Common myeloid progenitor, CD34-positive (primary cell): ENCODE measurements at regions not wholly inside any gene's neighbourhood (a gene's known extent, or its start where the extent isn't known, plus 50 kb on each side); places are given as distances from the start of the nearest gene placed in this dataset.

ENCODE experiments used
- CTCF ChIA-PET: fragments of 350-600 bp; sonication (Branson Sonifier 250); formaldehyde crosslinking; loops from one replicate; lab custom pipeline; 2021; ENCODE audit warnings: antibody characterized with exemption; lab: Charles Lee
- POLR2A ChIA-PET: fragments of 350-600 bp; sonication (Branson Sonifier 250); formaldehyde crosslinking; loops from one replicate; lab custom pipeline; 2021; ENCODE audit warnings: antibody characterized with exemption; lab: Charles Lee
- DNase-seq, 3 donors: peaks; one replicate each; pipeline versions ENCODE4 v3.0.0 to v3.0.0-alpha.2; 2013
- H3K27ac ChIP-seq, 2 experiments: 1 replicate in 1 of 2; 2 replicates in 1 of 2; pipeline ENCODE4 v1.7.0; 2013; ENCODE audit warnings: inconsistent platforms in 2 of 2, low read length in 2 of 2, mild to moderate bottlenecking in 2 of 2, low read depth in 1 of 2, moderate library complexity in 1 of 2; ENCODE audit not compliant: severe bottlenecking in 2 of 2, insufficient read depth in 1 of 2, poor library complexity in 1 of 2
- H3K27me3 ChIP-seq, 5 experiments: replicated peaks in 2 of 5; 1 replicate in 3 of 5; 2 replicates in 2 of 5; pipeline versions ENCODE4 v1.6.1 to v1.7.0; 2013; ENCODE audit warnings: low read length in 4 of 5, mild to moderate bottlenecking in 2 of 5, moderate library complexity in 2 of 5, inconsistent platforms in 1 of 5; ENCODE audit not compliant: insufficient read depth in 5 of 5, control insufficient read depth in 4 of 5
- H3K36me3 ChIP-seq, 4 experiments: 1 replicate in 2 of 4; 2 replicates in 2 of 4; pipeline versions ENCODE4 v1.6.1 to v1.7.0; 2013; ENCODE audit warnings: low read length in 3 of 4, control low read depth in 1 of 4, mild to moderate bottlenecking in 1 of 4; ENCODE audit not compliant: control insufficient read depth in 4 of 4, insufficient read depth in 4 of 4
- H3K4me1 ChIP-seq, 4 experiments: 1 replicate in 3 of 4; 2 replicates in 1 of 4; pipeline versions ENCODE4 v1.6.1 to v1.7.1; 2013; ENCODE audit warnings: low read length in 3 of 4, mild to moderate bottlenecking in 3 of 4, control low read depth in 1 of 4, inconsistent platforms in 1 of 4, moderate library complexity in 1 of 4; ENCODE audit not compliant: control insufficient read depth in 4 of 4, insufficient read depth in 4 of 4; ENCODE audit errors: control extremely low read depth in 1 of 4
- H3K4me3 ChIP-seq, 7 experiments: 1 replicate in 4 of 7; 2 replicates in 3 of 7; pipeline versions ENCODE4 v1.5.1 to v1.7.0; 2013; ENCODE audit warnings: mild to moderate bottlenecking in 7 of 7, low read length in 6 of 7, moderate library complexity in 6 of 7, inconsistent platforms in 2 of 7, low read depth in 2 of 7, control low read depth in 1 of 7; ENCODE audit not compliant: insufficient read depth in 4 of 7, control insufficient read depth in 1 of 7; ENCODE audit errors: extremely low read depth in 1 of 7
- H3K9me3 ChIP-seq, 5 experiments: 1 replicate in 4 of 5; 2 replicates in 1 of 5; pipeline versions ENCODE4 v1.6.1 to v1.7.1; 2013; ENCODE audit warnings: low read length in 4 of 5, mild to moderate bottlenecking in 2 of 5, inconsistent platforms in 1 of 5, low read depth in 1 of 5, moderate library complexity in 1 of 5; ENCODE audit not compliant: control insufficient read depth in 4 of 5, insufficient read depth in 2 of 5; ENCODE audit errors: control extremely low read depth in 1 of 5
- WGBS: methylation state at CpG from one replicate; pipeline ENCODE4 v1.1.5; 2013; ENCODE audit not compliant: insufficient coverage; 5-methylcytosine and 5-hydroxymethylcytosine counted together

DNA sequence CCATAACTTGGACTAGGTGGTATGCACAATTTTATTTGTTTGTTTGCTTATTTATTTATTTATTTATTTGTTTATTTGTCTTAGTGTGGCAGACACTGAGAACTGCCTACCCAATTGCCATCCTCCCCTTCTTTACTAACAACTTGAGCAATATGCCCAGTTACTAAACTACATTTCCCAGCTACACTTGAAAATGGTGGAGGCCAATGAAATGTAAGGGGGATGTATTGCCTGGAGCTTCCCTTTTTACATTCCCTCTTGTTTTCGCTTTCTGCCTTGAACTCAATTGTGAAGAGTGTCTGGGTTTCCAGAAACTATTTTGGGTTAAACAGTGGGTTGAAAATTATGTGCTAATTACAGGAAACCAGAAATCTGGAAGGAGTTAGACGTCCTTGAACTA is 152.7 kb upstream of the FKBP1C start:
- H3K9me3 ChIP-seq, result peaks cover 0 to 3% (median 0%) of the 10 kb centered on the region in 5 experiments
- WGBS, result 33% methylated on average over 1 of the region's 2 CpGs
- H3K4me3 ChIP-seq, result no peak overlapping the region
- ChIA-PET POLR2A (no interaction called here), CTCF (no interaction called here)
- DNase-seq, result no peak
- H3K4me1 ChIP-seq, result no peaks in the 10 kb centered on the region
- H3K27me3 ChIP-seq, result no peaks in the 10 kb centered on the region
- no peaks in the 10 kb centered on the region for H3K36me3 ChIP-seq
- no peak overlapping the region for H3K27ac ChIP-seq

DNA sequence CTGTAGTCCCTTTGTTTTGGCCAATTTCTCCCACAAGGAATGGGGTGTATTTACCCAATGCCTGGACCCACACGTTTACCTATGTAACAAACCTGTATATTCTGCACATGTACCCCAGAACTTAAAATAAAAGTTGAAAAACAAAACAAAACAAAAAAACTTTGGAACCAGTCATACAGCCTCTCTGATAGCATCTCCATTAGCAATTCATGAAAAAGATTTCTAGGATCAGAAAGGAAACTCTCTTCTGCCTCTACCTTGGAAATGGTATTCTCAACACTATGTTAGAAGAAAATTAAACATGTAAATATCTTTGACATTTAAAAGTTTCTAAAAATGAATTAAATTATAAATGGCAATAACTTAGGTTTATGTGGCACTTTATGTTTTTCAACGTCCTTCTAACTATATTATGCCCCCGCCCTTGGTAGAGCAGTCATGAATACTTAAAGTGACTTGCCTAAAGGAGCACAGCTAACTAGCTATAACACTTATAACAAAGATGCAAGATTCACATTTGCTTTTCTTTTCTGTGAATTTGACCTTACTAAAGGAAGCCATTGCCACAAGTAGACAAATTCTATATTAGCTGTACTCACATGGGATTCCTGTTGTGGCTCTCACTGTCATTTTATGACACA is 147.5 kb upstream of the FKBP1C start:
- 95% methylated on average over 3 of the region's 3 CpGs for WGBS
- POLR2A ChIA-PET, result no interaction called here
- no peak for DNase-seq
- Histone ChIP-seq H3K4me1 (no peaks in the 10 kb centered on the region), H3K4me3 (no peak overlapping the region), H3K9me3 (peaks cover 0 to 3% (median 0%) of the 10 kb centered on the region in 5 experiments), H3K27me3 (no peaks in the 10 kb centered on the region), H3K27ac (no peak overlapping the region), H3K36me3 (no peaks in the 10 kb centered on the region)
- CTCF ChIA-PET, result no interaction called here

DNA sequence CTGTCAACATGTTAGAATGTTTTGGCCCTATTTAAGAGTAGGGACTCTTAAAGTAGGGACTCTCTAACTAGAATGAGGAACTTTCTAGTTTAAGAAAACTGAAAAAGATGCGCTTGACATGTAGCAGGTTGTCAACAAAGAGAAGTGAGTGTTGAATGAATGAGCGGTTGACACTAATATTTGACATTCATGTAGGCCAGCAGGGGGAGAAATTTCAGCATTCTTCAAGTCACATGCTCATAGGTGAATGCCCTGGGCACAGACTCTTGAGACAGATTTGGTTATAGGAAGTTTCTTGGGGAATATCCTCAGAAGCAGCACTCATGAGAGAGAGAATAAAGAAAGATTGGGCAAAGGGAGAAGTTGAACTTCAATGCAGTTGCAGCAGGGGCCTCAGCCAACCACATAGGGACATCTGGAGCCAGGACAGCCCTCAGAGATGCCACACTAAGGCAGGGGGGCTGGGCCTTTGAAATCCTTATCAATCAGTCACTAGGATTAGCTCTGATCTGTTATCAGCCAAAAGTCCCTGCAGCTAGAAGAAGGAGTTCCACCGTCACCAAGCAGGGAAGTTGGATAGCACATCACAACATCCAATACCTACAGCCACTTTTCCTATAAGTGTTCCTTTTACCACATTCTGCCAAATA is 145.1 kb upstream of the FKBP1C start:
- ChIA-PET POLR2A (no interaction called here), CTCF (interaction anchor here (1.2 kb wide), 1 partner anchor 13 kb away, joined by 3 read pairs; no protein-coding TSS in a partner anchor)
- no peak overlapping the region for H3K4me3 ChIP-seq
- H3K27ac ChIP-seq, result no peak overlapping the region
- H3K36me3 ChIP-seq, result no peaks in the 10 kb centered on the region
- DNase-seq, result peak; percentile 1 to 14 (median 12)
- WGBS, result 44% methylated on average over 2 of the region's 3 CpGs
- peaks cover 0 to 3% (median 0%) of the 10 kb centered on the region in 5 experiments for H3K9me3 ChIP-seq
- no peaks in the 10 kb centered on the region for H3K27me3 ChIP-seq
- H3K4me1 ChIP-seq, result no peaks in the 10 kb centered on the region

DNA sequence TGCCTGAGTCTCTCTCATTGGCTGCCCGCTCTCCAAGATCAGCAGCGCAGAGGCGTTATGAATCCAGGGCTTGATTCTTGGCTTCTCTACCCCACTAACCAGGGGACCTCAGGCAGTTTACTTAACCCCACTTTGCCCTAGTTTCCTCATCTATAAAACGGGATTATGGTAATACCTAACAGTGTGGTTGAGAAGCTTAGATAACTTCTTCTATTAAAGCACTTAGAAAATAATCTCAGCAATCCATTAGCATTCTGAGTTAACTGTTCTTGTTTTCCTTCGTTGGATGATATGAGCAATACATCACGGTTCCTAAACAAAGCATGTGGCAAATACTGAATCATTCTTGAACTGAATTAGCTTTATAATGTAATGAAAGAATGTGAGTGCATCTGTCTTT is 116.3 kb upstream of the FKBP1C start:
- Histone ChIP-seq H3K27me3 (no peaks in the 10 kb centered on the region), H3K9me3 (no peaks in the 10 kb centered on the region), H3K36me3 (no peaks in the 10 kb centered on the region), H3K4me3 (no peak overlapping the region), H3K4me1 (no peaks in the 10 kb centered on the region), H3K27ac (no peak overlapping the region)
- CTCF ChIA-PET, result no interaction called here
- no peak for DNase-seq
- POLR2A ChIA-PET, result no interaction called here
- 95% methylated on average over 2 of the region's 6 CpGs for WGBS

DNA sequence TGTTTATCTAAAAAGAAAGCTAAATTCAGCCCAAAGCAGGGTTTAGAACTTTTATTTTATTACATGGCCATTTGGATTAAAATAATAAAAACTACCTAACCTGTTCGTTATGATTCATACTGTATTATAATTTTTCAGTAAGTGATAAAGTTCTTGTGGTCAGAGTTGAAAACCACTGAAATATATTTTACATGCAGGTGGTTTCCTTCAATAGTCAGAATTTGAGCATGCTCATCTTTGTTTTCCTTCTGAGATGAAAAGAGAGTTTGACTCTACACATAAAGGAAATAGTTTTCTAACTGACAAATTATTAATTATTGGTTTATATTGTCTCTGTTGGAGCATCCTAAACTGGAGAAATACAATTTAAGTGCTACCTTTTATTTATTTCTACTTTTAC is 114.0 kb upstream of the FKBP1C start:
- Histone ChIP-seq H3K4me1 (no peaks in the 10 kb centered on the region), H3K27ac (no peak overlapping the region), H3K27me3 (no peaks in the 10 kb centered on the region), H3K36me3 (no peaks in the 10 kb centered on the region), H3K9me3 (no peaks in the 10 kb centered on the region), H3K4me3 (no peak overlapping the region)
- DNase-seq, result no peak
- ChIA-PET POLR2A (no interaction called here), CTCF (no interaction called here)
- no CpG with 5 or more reads among the region's 1 CpG for WGBS

DNA sequence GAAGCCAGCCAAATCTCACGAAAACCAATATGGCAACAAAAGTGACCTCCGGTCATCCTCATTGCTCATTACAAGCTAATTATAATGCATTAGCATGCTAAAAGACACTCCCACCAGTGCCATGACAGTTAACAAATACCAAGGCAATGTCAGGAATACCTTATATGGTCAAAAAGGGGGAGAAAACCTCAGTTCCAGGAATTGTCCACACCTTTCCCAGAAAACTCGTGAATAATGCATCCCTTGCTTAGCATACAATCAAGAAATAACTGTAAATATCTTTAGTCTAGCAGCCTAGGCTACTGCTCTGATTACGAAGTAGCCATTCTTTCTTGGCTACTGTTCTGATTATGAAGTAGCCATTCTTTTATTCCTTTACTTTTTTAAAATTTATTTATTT is 112.5 kb upstream of the FKBP1C start:
- no peak for DNase-seq
- 100% methylated on average over 1 of the region's 4 CpGs for WGBS
- CTCF ChIA-PET, result no interaction called here
- Histone ChIP-seq H3K27ac (no peak overlapping the region), H3K4me3 (no peak overlapping the region), H3K9me3 (no peaks in the 10 kb centered on the region), H3K4me1 (no peaks in the 10 kb centered on the region), H3K27me3 (no peaks in the 10 kb centered on the region), H3K36me3 (no peaks in the 10 kb centered on the region)
- POLR2A ChIA-PET, result no interaction called here

DNA sequence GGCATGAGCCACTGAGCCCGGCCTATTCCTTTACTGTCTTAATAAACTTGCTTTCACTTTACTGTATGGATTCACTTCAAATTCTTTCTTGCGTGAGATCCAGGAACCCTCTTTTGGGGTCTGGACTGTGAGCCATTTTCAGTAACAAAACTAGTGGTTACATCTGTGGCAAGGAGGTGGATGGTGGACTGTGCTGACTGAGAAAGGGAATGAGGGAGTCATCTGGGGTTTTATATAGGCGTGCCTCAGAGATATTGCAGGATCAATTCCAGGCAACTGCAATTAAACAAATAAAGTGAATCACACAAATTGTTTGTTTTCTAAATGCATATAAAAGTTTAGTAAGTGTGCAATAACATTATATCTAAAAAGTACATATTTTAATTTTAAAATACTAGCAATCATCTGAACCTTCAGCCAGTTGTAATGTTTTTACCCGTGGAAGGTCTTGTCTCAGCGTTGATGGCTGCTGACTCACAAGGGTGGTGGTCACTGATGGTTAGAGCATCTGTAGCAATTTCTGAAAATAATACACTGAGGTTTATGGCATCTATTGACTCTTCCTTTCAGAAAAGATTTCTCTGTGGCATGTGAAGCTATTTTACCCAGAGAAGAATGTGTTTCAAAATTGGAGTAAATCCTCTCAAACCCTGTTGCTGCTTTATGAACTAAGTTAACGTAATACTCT is 111.4 kb upstream of the FKBP1C start:
- no peaks in the 10 kb centered on the region for H3K9me3 ChIP-seq
- WGBS, result 96% methylated on average over 3 of the region's 6 CpGs
- ChIA-PET CTCF (no interaction called here), POLR2A (no interaction called here)
- no peak overlapping the region for H3K4me3 ChIP-seq
- no peaks in the 10 kb centered on the region for H3K36me3 ChIP-seq
- H3K4me1 ChIP-seq, result no peaks in the 10 kb centered on the region
- H3K27ac ChIP-seq, result no peak overlapping the region
- DNase-seq, result no peak
- H3K27me3 ChIP-seq, result no peaks in the 10 kb centered on the region
